ENCODE measurements at regions not wholly inside any gene's neighbourhood (a gene's known extent, or its start where the extent isn't known, plus 50 kb on each side); places are given as distances from the start of the nearest gene placed in this dataset.
"Not testable (repeated sequence)": the region's sequence is repeated elsewhere in the genome, so short reads cannot be mapped to it uniquely, and the experiment has no call there.

- no peak overlapping the region for H3K27ac ChIP-seq
- no peak for DNase-seq (ENCODE audit: low spot score)
- no peak overlapping the region for H3K4me3 ChIP-seq
- TF ChIP-seq CTCF (IDR thresholded peaks at IDR 0.05), result no peak
Observed at GRCh38 chr19:30253581-30253996, 118.6 kb upstream of the ZNF536 start.

- TF ChIP-seq CTCF (IDR thresholded peaks at IDR 0.05), result no peak
- Histone ChIP-seq H3K27ac (no peak overlapping the region), H3K4me3 (no peak overlapping the region)
- DNase-seq (ENCODE audit: low spot score), result no peak
Observed at GRCh38 chr19:30254158-30254557, 118.0 kb upstream of the ZNF536 start.

DNA sequence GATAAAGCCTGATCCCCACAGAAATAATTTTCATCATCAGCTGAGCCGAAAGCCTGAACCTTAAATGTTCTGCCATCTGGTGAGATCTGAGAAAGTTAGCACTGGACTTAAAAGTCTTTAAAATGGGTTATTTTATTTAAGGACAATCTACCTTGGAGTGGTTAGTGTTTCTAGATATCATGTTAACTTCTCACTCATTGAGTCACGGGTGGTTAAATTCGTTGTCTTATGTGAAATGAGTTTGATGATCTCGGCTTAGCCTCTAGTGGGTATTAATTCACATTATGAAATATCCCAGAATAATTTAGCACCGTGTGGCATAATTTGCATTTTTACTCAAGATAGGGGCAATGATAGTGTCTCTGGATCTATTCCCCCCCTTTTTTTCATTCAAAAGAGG lies 117.4 kb upstream of the ZNF536 start:
- H3K4me3 ChIP-seq, result no peak overlapping the region
- no peak for DNase-seq (ENCODE audit: low spot score)
- H3K27ac ChIP-seq, result no peak overlapping the region
- no peak for TF ChIP-seq CTCF (IDR thresholded peaks at IDR 0.05)

- TF ChIP-seq CTCF (IDR thresholded peaks at IDR 0.05), result no peak
- DNase-seq (ENCODE audit: low spot score), result no peak
Observed at GRCh38 chr19:30255791-30256495, 116.2 kb upstream of the ZNF536 start.

GRCh38 chr19:30256496-30256850 lies 115.7 kb upstream of the ZNF536 start:
- DNase-seq (ENCODE audit: low spot score), result no peak
- H3K4me3 ChIP-seq, result no peak overlapping the region
- H3K27ac ChIP-seq, result no peak overlapping the region
- TF ChIP-seq CTCF (IDR thresholded peaks at IDR 0.05), result no peak

More at GRCh38 chr19:30255791-30256495, 116.2 kb upstream of the ZNF536 start:
- H3K4me3 ChIP-seq, result no peak overlapping the region
- H3K27ac ChIP-seq, result no peak overlapping the region

DNA sequence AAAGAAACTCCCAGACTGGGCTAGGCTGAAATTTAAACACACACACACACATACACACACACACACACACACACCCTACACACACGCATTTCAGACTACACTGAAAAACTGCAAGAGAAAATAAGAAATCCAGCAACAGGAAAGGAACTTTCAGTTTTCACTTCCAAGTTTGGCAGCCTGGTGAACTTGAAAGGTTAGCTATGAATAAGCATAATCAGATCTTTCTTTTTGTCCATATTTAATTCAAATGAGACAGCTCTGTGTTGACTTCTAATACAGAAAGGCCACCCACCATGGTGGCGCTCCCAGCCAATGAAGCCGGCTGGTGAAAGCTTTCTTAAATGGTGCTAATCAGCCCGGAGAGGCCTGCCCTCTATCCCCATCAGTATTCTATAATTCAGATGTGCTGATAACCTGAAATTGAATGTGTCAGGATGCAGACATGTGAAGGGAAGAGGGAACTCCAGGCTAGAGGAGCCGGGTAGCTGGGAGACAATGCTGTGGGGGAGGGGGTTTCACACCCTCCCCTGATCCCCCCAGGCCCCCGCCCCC lies 108.3 kb upstream of the ZNF536 start:
- no peak for TF ChIP-seq CTCF (IDR thresholded peaks at IDR 0.05)
- no peak for DNase-seq (ENCODE audit: low spot score)
- Histone ChIP-seq H3K4me3 (no peak overlapping the region), H3K27ac (no peak overlapping the region)

GRCh38 chr19:30265918-30266317 lies 106.3 kb upstream of the ZNF536 start:
- not testable (repeated sequence) for DNase-seq (ENCODE audit: low spot score); H3K4me3 ChIP-seq; H3K27ac ChIP-seq
